NCI-H128 (cell line): ENCODE measurements at regions not wholly inside any gene's neighbourhood (a gene's known extent, or its start where the extent isn't known, plus 50 kb on each side); places are given as distances from the start of the nearest gene placed in this dataset.
"Not testable (repeated sequence)": the region's sequence is repeated elsewhere in the genome, so short reads cannot be mapped to it uniquely, and the experiment has no call there.

Experiments
- DNase-seq: peaks from one replicate; lab custom pipeline; 2025; ENCODE audit not compliant: unreplicated experiment; lab: John Stamatoyannopoulos, UW

DNA sequence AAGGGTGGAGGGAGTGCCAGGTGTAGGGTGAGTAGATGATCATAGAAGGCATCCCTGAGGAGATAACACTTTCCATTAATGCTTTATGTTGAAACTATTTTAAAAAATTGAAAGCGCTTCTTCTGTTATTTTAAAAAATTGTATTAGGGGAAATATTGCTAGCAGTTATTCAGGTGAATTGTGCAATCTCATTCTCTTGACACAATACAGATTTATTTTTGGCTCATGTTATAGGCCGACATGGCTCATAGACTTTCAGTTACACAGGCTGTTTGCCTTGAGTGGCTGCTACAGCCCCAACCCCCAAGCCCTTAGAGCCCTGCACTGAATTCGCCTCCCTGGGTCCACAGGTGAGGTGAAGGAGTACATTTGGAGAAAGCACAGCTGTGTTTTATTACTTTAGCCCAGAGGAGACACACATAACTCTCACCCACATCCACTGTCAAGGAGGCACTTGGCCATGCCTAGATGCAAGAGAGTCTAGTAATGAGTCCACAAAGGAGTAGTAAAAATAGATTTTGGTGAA lies 228.2 kb downstream of the RFPL4B start:
- no peak for DNase-seq

DNA sequence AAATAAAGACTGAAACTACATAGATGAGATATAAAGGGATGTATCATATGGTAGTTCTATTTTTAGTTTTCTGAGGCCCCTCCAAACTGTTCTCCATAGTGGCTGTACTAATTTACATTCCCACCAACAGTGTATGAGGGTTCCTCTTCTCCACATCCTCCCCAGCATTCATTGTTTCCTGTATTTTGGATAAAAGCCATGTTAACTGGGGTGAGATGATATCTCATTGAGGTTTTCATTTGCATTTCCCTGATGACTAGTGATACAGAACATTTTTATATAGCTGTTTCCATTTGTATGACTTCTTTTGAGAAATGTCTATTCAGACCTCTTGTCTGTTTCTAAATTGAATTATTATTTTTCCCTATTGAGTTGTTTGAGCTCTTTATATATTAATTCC lies 229.3 kb downstream of the RFPL4B start:
- no peak for DNase-seq

GRCh38 chr6:112579601-112580000 lies 232.5 kb downstream of the RFPL4B start:
- DNase-seq: no peak

- DNase-seq: no peak
Observed at GRCh38 chr6:112581015-112581414, 233.9 kb downstream of the RFPL4B start.

DNA sequence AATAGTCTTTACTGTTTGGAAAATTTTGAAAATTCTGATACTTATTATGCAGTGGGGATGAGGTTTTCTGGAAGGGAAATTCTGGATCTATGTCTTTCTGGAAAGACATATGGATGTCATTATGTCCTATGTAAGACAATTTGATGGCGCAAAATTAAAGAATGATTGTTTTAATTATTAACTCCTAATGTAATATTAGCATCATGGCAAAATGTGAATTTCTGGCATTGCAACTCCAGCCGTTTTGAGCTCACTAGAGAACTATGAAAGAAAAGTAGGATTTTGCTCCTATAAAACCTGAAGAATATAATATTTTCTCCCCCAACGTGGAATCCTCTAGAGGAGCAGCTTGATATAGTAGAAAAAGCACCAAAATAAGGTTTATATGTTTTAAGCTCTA lies 243.2 kb downstream of the RFPL4B start:
- no peak for DNase-seq

DNA sequence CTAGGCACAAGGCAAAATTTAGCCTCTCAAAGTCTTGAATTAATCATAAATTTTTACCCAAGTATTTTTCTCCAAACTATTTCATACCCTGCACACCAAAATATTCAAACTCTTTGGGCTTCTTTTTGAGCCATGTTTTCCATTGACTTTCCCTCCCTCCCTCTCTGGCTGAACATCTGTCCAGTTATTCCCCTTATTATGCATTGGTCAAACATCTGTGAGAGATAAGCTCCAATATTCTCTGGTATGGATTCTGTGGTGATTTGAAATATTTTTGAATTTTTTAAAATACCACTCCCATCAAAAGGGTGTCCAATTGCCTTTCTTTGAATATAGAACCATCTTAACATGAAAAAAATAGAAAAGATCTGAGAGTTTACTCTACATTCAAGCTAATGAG lies 244.2 kb downstream of the RFPL4B start:
- DNase-seq: no peak

DNA sequence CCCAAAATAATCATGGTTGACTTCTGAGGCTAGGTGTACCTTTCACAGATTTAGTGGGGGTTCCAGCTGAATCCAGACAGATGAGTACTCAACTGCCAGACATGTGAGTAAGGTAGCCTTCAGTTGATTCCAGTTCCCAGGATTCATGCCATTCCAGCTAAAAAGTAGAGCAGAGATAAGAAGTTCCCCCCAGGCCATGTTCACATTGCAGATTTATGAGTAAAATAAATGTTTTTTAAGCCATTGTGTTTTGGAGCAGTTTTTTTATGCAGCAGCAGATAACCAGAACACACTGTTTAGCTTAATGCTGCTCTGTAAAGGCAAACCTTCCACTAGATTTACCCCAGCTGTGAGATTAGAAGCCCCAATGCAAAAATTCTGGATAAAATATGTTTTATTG lies 245.0 kb downstream of the RFPL4B start:
- no peak for DNase-seq

DNA sequence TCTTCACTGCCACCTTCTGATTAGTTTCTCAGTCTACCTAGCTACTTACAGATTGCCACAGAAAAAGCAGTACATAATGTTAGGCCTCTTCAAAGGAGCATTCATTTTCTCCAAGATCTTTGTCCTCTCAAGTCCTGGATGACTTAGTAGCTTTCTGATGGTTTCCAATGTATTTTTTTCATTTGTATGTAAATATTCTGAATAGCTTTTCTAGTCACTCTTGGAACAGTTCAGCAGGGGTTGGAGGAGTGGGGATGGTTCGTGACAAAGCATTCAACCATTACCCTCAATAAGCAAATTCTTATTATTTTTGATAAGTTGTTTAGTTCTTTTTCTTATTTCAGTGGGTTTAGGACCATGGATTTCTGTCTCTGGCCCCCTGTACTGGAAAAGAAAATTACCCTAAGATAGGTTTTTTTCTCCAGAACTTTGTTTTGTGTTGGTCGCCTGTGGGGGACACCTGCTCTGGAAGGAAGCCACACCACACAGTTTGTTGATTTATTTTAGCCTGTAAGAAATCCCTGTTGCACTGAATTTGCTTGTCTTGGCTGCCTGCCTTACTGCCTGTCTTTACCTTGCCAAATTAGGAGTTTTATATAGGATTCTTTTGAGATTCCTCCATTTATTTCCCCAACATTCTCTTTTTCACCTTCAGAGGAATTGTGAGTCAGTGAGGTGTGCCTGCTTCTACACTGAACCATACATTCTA lies 247.9 kb downstream of the RFPL4B start:
- no peak for DNase-seq

GRCh38 chr6:112595841-112596240 lies 248.7 kb downstream of the RFPL4B start:
- no peak for DNase-seq

- DNase-seq: no peak
Observed at GRCh38 chr6:112597176-112597575, 250.0 kb downstream of the RFPL4B start.

GRCh38 chr6:112600168-112600567 lies 253.0 kb downstream of the RFPL4B start:
- no peak for DNase-seq

DNA sequence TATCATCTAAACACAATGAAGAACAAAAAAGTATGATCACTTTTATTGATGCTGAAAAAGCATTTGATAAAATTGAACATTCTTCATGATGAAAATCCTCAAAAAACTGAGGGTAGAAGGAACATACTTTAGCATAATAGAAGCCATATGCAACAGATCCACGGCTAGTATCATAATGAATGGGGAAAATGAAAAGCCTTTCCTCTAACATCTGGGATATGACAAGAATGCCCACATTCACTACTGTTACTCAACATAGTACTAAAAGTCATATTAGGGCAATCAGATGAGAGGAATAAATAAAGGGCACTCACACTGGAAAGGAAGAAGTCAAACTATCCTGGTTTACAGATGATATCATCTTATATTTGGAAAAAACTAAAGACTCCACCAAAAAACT lies 256.6 kb downstream of the RFPL4B start:
- DNase-seq: no peak

DNA sequence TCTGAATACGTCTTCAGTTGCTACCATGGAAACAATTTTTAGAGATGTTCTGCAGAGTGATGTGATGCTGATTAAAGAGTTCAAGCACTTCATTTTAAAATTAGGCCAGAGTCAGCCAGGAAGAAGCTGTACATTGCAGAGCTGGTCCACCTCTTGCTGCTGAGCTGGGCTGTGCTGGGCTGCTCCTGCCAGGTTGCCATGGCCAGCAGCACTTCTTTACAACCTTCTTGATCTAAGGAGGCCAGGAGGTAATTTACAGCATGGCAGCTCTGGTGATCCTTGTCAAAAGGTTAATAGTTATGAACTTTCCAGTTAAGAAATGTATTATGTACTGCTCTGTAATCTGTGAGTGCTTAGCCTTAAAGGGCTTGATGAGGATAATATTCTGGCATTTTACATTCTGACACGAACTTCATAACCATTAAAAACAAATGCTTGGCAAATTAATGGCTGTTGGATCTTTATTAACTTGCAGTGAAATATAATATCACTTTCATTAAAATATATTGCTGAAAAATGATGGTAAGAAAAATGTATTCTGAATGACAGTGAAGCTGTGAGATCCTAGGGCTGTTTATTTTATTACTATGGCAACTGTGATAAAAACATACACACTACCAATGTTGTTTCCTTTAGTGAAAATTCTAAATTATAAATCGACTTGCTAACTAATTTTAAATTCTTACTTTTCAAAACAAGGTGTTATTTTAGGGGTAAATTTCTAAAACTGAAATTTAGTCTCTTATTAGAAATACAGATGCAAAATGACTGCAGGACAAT lies 259.7 kb downstream of the RFPL4B start:
- DNase-seq: no peak

- not testable (repeated sequence) for DNase-seq
Observed at GRCh38 chr6:112608925-112609324, 261.8 kb downstream of the RFPL4B start.

GRCh38 chr6:112613410-112613809 lies 266.3 kb downstream of the RFPL4B start:
- DNase-seq: no peak

GRCh38 chr6:112618849-112619248 lies 271.7 kb downstream of the RFPL4B start:
- no peak for DNase-seq

DNA sequence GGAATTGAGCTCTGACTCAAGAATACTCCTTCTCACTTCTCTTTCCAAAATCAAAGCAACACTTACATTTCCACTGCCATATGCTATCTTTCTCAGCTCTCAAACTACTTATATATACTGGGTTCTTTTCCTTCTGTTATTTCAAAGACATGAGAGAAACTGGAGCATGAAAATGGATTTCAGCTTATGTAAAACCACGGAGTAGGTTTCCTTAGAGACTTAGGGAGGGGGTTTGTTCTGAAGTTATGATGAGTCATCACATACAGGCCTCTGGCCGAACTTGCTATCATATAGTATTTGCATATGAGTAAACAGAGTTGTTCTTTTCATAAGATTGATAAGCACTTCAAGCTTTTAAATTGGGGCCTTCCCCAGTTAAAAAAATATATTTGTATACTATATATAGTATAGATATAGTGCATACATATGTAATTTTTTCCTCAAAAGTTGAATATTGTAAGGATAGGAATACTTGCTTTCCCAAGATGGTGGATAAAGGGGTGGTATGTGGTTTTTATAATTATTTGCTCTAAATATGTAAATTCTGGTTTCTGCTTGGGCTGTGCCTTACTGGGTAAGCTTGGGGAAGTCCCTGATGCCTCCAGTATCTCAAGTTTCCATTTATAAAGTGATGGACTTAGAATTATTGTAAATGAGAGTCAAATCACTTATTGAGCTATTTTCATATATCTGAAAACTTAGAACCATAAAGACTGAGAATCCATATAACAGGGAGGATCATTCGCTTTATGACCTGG lies 273.9 kb downstream of the RFPL4B start:
- DNase-seq: no peak

DNA sequence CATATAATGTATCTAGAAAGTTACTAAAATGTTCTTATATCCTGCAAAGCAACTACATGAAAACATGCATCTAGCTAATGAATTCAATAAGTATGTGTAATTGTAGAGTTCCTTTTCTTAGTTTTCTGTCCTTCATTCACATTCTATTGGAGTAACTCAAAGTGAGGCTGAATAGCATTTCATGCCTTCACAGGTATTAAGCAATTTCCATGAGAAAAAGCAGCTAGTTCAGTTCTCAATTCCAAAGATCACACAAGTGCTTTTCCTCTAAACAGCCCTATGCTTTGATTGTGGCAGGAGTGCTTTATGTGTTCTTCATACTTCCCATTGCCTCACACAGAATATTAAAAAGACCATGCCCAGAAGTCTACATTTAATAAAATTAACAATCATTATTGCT lies 274.9 kb downstream of the RFPL4B start:
- DNase-seq: no peak

DNA sequence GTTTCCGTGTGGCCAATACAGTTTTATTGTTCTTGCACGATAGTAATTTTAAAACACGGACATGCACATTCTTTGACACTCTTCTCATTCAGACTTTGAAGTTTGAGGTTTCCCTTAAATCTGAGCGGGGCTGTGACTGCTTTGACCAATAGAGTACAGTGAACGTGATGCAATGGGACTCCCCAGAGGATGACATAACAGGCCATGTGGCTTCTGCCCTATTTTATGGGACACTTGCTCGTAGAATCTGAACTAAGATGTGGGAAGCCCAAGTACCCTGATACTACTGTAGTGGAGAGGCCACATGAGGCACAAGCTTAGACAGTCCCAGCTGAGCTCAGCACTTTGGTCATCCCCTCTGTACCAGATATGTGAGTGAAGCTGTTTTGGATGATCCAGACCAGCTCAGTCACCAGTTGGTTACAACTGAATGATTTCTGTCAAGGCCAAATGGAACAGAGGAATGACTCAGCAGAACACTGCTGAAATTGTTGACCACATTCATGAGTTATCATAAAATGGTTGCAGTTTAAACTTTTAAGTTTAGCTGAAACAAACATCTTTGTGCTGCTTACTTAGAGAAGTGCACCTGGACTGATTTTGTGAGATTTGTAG lies 279.4 kb downstream of the RFPL4B start:
- no peak for DNase-seq

DNA sequence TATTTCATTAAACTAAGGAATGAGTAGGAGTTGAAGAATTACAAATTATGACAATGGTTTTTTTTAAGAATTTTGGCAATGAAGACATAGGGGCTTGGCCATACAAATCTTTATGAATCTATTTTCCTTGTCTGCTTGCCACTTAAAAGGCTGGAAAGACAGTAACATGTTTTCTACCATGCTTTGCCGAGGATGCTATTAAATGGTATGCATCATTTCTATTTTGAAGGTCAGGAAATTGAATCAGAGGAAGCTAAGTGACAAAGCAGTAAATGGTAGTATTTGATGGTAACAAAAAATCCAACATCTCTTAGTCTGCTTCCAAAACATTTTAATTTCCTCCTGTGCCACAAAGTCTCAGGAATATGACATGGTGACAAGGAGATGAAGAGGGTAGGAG lies 287.2 kb downstream of the RFPL4B start:
- no peak for DNase-seq

GRCh38 chr6:112636650-112637262 lies 289.6 kb downstream of the RFPL4B start:
- DNase-seq: no peak
